HG03280 (cell line): ENCODE measurements at regions not wholly inside any gene's neighbourhood (a gene's known extent, or its start where the extent isn't known, plus 50 kb on each side); places are given as distances from the start of the nearest gene placed in this dataset.
"Not testable (repeated sequence)": the region's sequence is repeated elsewhere in the genome, so short reads cannot be mapped to it uniquely, and the experiment has no call there.

Source experiments
- ATAC-seq: cut with Tn5 transposase; IDR thresholded peaks from one replicate; pipeline ENCODE4 v1.9.1; 2021; ENCODE audit warnings: mild to moderate bottlenecking, moderate library complexity; ENCODE audit not compliant: unreplicated experiment

DNA sequence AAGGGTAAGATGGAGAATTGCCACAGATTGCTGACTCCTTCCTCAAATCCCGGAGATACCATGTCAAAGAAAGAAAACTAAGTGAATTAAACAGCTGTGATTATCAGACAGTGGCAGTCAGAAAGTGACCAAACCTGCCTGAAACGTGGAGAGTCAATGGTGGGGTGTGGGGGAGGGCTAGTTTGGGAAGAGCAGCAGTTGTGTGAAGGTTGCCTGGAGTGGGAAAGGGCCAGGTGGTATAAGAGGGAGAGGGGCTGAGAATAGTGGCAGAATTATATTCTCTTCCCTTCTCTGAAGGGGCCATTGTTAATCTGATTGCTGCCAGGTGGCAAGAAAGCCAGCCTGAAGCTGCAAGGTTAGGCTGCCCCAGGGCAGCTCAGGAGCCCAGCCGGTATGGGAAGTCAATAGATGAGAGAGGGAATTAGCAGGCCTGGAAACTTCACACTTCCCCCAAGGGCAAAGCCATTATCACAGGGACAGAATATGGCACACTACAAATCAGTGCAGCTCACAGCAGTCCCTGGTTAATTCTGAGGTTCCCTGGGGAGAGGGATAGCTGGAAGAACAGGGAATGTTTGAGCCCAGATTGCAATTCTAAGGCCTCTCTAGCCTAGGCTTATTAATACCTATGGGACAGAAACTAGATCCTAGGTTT lies 83.9 kb upstream of the ITGB1 start:
- ATAC-seq = no peak

DNA sequence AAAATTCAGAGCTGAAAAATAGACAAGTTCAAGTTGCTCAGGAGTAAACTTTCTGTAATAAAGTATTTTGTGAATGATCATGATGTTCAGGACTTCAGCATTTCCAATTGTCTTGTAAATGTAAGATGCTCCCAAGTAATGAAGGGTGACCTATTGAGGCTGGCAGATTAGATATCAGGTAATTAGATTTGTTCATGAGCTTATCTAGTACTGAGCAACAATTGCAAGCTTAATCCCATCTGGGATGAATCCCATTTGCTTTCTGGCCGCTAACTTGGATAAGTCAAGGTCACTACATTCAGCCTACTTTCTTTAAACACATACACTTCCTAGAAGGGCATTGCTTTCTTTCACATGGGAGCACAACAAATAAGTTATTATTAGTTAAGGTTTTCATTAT lies 82.4 kb upstream of the ITGB1 start:
- ATAC-seq = no peak

DNA sequence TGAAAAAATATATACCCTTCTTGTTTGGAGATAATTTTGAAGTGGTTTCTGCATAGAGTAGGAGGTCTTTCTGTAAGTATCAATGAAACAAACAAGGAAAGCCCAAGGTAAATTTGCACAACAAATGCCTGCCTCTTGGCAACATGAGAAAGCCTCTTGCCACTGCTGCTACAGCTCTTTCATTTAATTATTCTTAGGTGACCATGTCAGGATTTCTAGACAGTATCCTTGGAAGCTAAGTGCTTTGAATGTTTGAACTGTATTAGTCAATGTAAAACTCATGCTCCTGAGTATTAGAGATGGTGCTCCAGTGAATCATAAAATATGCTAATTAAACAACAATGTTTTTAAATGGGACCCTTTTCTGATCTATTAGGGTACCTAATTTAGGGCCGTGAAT lies 81.2 kb upstream of the ITGB1 start:
- no peak for ATAC-seq

DNA sequence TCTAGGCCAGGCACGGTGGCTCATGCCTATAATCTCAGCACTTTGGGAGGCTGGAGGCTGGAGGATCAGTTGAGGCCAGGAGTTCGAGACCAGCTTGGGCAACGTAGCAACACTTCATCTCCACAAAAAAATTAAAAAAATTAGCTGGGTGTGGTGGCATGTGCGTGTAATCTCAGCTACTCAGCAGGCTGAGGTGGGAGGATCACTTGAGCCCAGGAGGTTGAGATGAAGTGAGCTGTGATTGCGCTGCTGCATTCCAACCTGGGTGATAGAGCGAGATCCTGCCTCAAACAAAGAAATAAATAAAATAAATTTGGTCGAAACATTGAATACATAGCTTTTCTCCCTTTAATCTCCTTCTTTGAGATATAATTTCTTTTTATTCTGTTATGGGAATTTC lies 80.6 kb upstream of the ITGB1 start:
- ATAC-seq = no peak

DNA sequence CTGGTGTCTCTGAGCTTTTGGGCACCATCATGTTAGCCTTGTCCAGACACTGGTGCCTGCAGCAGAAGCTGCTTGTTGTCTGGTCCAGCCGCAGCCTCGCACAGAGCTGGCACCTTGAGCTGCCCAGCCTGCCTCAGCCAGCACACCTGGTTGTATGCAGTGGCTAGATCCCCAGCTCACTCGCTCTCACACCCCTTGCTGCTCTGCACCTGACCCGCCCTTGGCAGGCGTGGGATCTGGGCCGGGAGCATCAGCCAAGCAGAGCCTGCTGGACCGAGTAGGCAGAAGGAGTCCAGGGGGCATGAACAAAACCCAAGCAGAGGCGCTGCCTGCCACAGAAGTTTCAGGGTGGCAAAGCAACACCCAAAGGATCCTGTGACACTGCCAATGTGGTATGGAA lies 79.7 kb upstream of the ITGB1 start:
- ATAC-seq = no peak

DNA sequence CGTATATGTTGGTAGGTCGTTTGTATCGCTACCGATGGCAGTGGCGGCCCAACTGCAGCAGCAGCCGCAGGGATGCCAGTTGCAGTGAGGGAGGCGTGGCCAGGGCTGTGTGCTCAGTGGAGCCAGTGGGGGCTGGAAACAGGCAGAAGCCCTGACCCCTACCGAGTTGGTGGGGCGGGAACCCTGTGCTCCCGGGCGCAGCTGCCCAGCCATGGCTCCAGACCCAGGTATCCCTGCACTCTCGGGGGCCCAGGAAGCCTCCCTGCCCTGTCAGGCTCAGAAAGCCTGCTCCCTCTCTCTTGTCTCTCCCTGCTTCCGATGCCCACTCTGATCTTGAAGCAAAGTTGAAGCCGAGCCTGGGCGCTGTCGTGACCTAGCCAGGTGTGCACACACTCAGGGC lies 78.6 kb upstream of the ITGB1 start:
- no peak for ATAC-seq

DNA sequence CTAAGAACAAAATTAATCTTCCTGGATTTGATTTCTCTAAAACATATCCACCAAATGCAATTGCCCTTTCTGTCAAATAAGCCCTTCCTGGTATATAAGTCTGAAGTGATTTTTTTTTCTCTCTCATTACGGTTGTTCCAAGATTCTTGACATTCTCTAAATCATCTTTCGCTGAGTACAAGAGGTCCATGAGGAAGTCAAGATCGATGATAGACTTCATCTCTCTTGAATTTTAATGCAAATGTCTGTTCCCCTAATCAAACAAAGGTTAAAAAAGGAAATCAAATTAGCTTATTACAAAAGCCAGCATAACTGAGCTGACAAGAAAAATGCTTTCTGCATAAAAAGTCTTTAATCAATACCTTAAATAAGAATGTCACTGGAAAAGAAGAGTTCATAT lies 77.4 kb upstream of the ITGB1 start:
- ATAC-seq = no peak

DNA sequence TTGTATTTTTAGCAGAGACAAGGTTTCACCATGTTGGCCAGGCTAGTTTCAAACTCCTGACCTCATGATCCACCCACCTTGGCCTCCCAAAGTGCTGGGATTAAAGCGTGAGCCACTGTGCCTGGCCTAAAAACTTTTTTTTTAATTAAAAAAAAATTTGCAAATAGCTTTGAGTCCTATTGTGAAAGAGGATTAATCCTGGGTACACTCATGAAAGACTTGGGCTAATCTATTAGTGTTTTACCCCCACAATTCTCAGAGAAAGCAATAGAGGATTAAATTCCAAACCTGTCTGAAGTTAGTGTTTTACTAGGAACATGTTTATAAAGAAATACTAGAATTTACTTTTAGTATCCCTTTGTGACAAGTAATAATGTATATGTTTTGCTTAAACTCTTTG lies 76.9 kb upstream of the ITGB1 start:
- no peak for ATAC-seq

DNA sequence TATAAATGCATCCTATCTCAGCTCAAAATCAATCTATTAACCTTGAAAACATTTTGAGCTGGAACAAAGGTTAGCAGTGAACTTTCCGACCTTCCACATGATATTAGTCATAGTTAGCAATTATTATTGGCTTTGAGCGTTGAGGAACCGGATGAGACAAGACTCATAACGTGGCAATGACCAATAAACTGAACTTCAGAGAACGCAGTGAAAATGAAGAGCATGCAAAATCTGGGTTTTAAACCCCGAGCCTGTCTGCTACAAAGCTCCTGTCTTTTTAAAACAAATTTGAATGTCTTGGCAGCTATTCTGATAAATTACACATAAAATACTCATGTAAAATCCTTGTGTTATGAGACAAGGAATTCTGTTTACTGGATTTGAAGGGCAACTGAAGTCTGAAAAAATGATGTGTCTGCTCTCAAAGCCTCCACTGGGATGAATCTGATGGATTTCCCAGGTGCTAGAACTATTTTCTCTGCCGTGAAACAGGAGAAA lies 74.7 kb upstream of the ITGB1 start:
- ATAC-seq = no peak

DNA sequence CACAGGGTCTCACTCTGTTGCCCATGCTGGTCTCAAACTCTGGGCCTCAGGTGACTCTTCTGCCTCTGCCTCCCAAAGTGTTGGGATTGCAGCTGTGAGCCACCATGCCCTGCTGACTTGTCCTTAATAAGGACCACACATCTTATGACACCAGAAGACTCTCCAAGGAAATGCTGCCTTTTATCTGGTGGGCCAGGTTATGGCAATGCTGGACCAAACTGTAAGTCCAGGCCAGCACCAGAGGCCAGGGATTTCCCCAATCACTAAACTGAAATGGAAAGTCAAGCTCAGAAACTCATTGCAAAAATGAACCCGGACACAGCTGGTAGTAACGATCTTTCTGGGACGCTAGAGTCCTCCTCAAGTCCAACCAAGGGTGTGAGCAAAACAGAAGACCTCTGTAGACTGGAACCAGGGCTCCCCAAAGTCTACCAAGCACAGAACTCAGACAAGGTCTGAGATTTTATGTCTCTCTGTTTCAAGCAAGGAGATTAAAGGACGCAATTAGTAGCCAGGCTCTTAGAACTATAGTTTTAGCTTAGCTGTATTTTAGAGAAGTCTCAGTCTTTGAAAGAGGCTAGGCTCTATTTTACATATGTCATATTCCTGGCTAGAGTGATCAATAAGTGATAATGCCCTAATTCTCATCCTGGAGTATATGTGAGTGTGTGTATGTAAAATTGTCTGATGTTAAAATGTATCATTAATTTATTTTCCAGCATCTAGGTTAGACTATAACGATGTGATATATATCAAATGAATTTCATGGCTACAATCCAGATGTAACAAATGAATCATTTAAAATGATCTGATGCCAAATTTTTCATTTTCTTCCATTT lies 74.0 kb upstream of the ITGB1 start:
- no peak for ATAC-seq

DNA sequence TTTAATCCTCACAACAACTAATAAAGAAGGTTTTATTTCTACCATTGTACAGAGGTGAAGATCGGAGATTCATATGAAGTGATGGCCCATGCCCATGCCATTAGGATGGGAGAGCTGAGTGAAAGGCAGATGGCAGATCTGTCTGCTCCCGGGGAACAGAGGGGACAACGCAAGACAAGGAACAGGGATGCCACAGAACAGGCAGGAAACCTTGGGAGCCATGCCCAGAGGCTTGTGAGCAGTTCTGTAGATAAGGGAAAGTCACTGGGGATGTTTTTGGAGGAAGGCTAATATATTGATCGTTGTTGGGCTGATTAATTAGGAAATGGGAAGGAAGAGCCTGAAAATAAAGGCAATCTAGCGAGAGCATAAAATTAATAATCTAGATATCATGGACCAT lies 73.1 kb upstream of the ITGB1 start:
- ATAC-seq = no peak

DNA sequence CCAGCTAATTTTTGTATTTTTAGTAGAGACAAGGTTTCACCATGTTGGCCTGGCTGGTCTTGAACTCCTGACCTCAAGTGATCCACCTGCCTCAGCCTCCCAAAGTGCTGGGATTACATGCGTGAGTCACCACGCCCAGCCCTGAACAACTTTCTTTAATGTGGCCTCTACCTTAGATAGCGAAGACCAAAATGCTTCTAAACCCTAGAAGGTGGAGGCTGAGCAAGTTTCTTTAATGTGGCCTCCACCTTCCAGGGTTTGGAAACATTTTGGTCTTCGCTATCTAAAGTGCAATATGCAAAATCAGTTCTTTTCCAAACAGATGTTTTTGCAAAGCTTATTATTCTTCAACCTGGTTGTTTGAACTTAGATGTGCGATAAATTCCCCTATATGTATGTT lies 70.5 kb upstream of the ITGB1 start:
- not testable (repeated sequence) for ATAC-seq

DNA sequence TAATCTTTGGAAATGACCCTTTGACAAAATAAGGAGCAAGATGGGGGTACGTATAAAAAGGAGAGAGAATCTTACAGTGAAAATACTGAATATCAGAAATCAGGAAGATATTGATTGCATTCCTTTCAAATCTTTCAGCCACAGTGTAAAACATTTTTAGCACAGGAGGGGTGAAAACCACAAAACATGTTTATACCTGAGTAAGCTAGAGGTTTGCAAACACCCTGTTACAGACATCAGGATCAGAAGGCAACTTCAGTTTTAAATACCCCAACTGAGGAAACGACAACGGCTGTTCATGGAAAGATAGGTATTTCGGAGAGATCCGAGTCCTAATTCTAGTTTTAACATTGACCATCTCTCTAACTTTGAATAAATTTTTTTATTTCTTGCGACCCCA lies 69.1 kb upstream of the ITGB1 start:
- ATAC-seq = no peak

DNA sequence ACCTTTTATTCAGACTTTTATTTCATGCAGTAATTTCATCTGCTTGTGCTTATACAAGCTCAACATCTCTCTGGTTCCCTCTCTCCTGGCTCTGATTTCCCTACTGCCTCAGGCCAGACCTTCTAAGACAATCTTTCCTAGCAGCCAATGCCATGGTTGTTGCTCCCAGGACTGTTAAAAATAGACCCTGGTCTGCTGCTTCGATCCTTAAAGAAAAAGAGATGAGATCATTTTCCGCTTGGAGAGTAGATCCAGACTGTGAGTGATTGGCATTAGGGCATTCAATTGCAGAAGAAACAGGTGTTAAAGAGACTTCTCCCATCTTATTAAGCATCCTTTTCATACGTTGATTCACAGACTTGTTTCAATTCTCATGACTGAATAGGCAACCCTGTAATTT lies 68.4 kb upstream of the ITGB1 start:
- no peak for ATAC-seq

DNA sequence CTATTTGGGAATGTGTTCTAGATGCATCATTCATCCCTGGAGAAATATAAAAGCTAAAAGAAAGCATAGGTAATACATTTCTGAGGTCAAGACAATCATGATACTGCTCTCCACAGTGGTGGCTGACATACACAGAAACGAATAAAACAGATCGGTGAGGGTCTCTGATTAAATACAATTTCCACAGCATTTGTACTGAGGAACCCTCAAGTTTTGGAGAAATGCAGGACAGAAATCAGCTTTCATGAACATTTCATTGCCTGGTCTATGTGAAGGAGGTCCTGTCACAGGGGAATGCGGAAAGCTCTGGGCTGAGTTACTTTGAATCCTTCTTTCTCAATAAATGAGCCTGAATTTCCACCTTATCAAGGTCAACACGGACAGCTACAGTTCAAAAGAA lies 67.9 kb upstream of the ITGB1 start:
- no peak for ATAC-seq

DNA sequence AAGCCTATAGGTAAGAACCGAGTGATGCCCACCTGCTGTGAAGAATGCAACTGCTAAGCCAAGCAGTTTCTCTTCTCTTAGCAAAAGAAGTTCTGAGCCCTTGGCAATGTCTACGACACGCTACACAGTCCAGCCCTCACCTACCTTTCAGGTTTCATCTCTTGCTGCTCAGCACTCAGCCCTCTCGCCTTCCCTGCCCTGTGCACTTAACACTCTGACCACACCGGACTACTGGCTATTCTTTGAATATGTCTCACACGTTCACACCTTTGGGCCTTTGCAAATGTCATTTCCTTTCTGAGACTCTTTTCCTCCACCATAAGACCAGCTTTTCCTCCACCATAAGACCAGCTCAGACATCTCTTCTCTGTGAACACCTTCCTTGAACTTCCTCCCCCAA lies 67.0 kb upstream of the ITGB1 start:
- no peak for ATAC-seq

DNA sequence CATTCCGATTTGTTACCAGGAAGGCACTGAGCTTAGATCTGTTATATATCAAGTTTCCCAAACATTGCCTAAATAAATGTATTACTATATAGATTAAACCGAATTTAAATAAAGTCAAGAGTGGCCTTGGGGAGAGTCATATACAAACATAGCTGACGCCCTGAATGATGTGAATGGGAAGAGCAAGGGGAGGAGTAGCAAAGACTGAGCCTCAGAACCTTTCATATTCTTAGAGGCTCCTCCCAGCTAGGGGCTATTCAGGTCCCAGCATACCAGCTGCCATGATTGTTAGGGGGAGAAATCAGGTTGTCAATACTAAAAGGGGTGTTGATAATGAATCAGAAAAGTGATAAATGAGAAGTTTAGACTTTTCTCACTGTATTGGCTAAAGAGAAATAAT lies 64.7 kb upstream of the ITGB1 start:
- no peak for ATAC-seq

DNA sequence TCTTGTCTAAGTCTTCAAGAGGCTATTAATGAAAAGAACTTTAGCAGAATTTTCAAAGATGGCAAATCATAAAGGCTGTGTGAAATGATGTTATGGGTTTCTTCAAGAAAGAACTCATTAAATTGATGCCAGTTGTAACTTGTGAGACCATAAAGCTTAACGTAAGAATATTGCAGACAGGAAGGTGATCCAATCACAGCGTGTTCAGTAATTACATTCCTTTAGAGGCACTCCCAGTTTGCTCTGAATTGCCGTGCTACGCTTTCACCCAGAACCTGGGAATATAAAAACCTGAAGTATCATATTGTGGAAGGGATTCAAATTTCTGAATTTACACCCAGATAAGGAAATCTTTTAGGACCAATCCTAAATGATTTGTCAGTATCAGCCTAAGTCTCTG lies 64.1 kb upstream of the ITGB1 start:
- no peak for ATAC-seq

DNA sequence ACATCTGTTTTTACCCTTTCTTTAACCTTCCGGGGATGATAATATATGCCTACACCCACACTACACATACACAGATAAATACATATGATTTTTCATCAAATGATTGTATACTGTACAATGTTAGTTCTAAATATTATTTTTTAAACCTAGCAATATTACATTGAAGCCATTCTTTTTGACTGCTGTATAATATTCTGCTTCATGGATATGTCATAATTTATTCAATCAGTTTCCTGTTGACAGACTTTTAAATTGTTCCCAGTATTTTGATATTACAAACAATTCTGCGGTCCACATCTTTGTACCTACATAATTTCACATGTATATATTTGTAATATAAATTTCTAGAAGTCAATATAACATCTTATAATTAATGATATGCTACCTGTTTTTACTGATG lies 59.0 kb upstream of the ITGB1 start:
- ATAC-seq = no peak

DNA sequence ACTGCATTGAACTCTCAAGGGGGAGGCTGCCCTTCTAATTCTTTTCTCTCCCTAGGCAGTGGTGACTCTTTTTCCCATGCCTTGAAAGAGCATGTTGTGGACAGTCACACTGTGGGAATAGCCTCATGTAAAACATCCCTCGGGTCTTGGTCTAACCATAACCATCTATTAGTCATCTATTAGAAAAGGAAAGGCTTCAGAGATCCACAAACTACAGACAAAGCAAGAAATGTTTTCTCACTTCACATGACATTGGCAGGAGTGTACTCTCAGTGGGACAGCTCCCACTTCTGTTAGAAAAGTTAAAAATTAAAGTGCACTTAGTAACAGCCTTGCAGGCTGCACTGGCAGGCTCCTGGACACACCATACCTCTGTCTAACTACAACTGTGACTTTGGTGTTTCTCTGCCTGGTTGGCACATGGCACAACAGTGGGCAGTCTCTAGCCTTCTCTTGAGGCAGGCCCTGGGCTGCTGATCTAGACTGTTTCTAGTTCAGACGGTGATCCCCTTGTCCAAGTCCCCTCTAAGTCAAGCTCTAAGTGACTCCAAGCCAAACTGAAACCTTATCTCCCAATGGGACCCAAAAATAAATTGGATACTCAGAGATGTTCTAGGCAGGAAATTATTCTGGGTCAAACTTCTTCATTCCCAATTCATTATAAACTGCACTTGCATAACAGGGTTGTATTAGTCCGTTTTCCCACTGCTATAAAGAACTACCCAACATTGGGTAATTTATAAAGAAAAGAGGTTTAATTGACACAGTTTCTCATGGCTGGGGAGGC lies 57.9 kb upstream of the ITGB1 start:
- ATAC-seq = no peak

DNA sequence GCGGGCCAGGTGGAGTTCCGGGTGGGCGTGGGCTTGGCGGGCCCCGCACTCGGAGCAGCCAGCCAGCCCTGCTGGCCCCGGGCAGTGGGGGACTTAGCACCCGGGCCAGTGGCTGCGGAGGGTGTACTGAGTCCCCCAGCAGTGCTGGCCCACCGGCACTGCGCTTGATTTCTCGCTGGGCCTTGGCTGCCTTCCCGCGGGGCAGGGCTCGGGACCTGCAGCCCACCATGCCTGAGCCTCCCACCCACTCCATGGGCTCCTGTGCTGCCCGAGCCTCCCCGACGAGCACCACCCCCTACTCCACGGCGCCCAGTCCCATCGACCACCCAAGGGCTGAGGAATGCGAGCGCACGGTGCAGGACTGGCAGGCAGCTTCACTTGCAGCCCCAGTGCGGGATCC lies 55.3 kb upstream of the ITGB1 start:
- not testable (repeated sequence) for ATAC-seq

DNA sequence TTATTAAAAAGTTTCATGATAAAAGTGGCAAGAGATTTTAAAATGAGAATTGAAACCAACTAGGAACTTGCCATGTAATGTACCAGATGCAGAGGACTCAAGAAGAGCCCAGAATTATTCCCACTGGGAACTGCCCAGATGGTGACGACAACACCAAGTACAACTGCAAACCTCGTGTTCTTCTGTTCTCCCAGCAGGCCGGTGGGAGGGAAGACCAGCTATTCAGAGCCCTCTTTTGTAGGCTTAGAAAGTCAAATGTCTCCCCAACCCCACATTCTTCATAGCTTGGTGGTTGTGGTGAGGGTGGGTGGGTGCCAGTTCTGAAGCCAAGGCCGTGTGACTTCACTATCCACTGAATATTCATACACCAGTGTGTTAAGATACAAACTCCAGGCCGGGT lies 54.3 kb upstream of the ITGB1 start:
- no peak for ATAC-seq
